ENCODE measurements at regions not wholly inside any gene's neighbourhood (a gene's known extent, or its start where the extent isn't known, plus 50 kb on each side); places are given as distances from the start of the nearest gene placed in this dataset.
"Not testable (repeated sequence)": the region's sequence is repeated elsewhere in the genome, so short reads cannot be mapped to it uniquely, and the experiment has no call there.

DNA sequence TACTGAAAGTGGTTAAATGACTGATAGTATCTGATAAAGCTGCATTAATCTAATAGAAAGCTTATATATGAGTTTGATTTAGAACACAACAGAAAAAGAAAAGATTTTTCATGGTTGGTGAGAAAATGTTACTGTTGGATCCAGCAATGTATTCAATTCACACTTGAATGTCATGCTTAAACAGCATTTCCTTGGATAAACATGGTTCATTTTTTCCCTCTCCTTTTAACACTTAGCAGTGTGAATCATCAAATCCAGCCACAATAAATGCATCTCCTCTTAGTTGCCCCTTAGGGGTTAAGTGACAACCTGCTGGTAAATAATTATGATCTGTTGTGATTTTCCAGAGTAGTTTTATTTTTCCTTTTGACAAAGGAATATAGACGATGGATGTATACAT is 74.9 kb upstream of the GRIP1 start:
- no peak for DNase-seq
- H3K79me2 ChIP-seq (ENCODE audit: insufficient read depth, low read length): no peaks in the 10 kb centered on the region

DNA sequence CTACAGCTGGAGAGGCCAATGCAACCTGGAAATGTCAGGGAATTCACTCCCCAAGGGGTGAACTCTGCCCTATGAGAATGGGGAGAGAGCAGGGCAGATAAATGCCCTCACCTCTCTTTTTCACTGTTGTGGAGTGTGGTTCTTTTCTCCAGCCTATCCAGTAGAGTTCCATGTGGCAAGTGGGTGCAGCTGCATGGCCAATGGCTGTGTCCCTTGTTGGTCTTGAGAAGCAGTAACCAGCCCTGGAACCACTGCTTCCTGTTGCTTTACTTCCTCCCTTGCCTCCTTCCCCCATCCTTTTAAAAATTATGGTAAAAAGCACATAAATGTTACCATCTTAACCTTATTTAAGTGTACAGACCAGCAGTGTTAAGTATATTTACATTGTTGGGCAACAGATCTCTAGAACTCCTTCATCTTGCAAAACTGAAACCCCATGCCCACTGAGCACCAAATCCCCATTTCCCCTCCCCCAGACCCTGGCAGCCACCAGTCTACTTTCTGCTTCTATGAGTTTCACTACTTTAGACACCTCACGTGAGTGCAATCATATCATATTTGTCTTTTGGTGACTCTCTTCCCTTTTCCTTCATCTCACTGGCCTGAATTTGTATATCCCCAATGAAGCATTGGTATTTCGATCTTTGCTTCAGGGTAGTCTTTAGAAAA is 77.0 kb upstream of the GRIP1 start:
- Histone ChIP-seq H3K9me3 (ENCODE audit: insufficient read depth, low read length, severe bottlenecking) (no peaks in the 10 kb centered on the region), H3K9ac (ENCODE audit: low read depth, low read length) (no peak overlapping the region), H3K79me2 (ENCODE audit: insufficient read depth, low read length) (no peaks in the 10 kb centered on the region), H3K4me2 (ENCODE audit: insufficient read depth, low read length) (no peak overlapping the region), H3K4me3 (ENCODE audit: low read depth in 1 of 2, low read length in 2 of 2) (no peak overlapping the region), H3K36me3 (ENCODE audit: insufficient read depth, low read length) (no peaks in the 10 kb centered on the region), H4K20me1 (ENCODE audit: insufficient read depth, low read length) (no peaks in the 10 kb centered on the region), H3K4me1 (ENCODE audit: insufficient read depth, low read length) (no peaks in the 10 kb centered on the region), H2AFZ (ENCODE audit: low read depth, low read length) (no peak overlapping the region; the same call in 1 of the 2 replicates), H3K27ac (ENCODE audit: low read length) (no peak overlapping the region), H3K27me3 (ENCODE audit: insufficient read depth, low read length, poor library complexity) (peaks cover 5% of the 10 kb centered on the region)
- ATAC-seq (ENCODE audit: insufficient read depth, low read depth): peak; percentile 50; the same call in 2 of the 3 replicates
- no peak for TF ChIP-seq EZH2 (IDR thresholded peaks at IDR 0.05; ENCODE audit: borderline replicate concordance, low read depth, low read length, severe bottlenecking)
- TF ChIP-seq, protein P1, sequence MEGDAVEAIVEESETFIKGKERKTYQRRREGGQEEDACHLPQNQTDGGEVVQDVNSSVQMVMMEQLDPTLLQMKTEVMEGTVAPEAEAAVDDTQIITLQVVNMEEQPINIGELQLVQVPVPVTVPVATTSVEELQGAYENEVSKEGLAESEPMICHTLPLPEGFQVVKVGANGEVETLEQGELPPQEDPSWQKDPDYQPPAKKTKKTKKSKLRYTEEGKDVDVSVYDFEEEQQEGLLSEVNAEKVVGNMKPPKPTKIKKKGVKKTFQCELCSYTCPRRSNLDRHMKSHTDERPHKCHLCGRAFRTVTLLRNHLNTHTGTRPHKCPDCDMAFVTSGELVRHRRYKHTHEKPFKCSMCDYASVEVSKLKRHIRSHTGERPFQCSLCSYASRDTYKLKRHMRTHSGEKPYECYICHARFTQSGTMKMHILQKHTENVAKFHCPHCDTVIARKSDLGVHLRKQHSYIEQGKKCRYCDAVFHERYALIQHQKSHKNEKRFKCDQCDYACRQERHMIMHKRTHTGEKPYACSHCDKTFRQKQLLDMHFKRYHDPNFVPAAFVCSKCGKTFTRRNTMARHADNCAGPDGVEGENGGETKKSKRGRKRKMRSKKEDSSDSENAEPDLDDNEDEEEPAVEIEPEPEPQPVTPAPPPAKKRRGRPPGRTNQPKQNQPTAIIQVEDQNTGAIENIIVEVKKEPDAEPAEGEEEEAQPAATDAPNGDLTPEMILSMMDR (IDR thresholded peaks at IDR 0.05; ENCODE audit: borderline replicate concordance, extremely low read depth, low read length, poor library complexity, severe bottlenecking): no peak
- DNase-seq: peak; percentile 15

More for the DNA sequence above, 74.9 kb upstream of the GRIP1 start:
- no peaks in the 10 kb centered on the region for H3K4me1 ChIP-seq (ENCODE audit: insufficient read depth, low read length)
- H2AFZ ChIP-seq (ENCODE audit: low read depth, low read length): no peak overlapping the region
- H4K20me1 ChIP-seq (ENCODE audit: insufficient read depth, low read length): no peaks in the 10 kb centered on the region
- H3K36me3 ChIP-seq (ENCODE audit: insufficient read depth, low read length): no peaks in the 10 kb centered on the region
- no peaks in the 10 kb centered on the region for H3K9me3 ChIP-seq (ENCODE audit: insufficient read depth, low read length, severe bottlenecking)
- H3K4me2 ChIP-seq (ENCODE audit: insufficient read depth, low read length): no peak overlapping the region
- no peak overlapping the region for H3K9ac ChIP-seq (ENCODE audit: low read depth, low read length)
- no peak overlapping the region for H3K27ac ChIP-seq (ENCODE audit: low read length)
- ATAC-seq (ENCODE audit: insufficient read depth, low read depth): no peak
- no peak overlapping the region for H3K4me3 ChIP-seq (ENCODE audit: low read depth in 1 of 2, low read length in 2 of 2)
- H3K27me3 ChIP-seq (ENCODE audit: insufficient read depth, low read length, poor library complexity): peaks cover 5% of the 10 kb centered on the region
- TF ChIP-seq EZH2 (IDR thresholded peaks at IDR 0.05; ENCODE audit: borderline replicate concordance, low read depth, low read length, severe bottlenecking): no peak
- TF ChIP-seq, protein P1 (IDR thresholded peaks at IDR 0.05; ENCODE audit: borderline replicate concordance, extremely low read depth, low read length, poor library complexity, severe bottlenecking): no peak

DNA sequence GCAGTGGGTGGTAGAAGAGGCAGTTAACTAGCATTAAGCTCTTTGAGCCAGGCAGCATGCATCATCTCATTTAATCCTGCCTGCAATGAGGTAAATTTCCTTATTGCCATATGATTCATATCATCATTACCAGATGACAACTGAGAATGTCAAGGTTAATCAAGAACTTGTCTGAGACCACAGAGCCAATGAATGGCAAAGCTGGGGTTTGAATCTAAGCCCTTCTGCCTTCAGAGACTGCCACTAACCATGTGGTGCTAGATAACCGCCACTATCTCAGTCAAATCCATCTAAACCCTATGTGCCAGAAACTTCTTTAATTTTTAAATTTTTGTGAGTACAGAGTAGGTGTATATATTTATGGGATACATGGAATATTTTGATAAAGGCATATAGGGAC is 77.8 kb upstream of the GRIP1 start:
- Histone ChIP-seq H3K79me2 (ENCODE audit: insufficient read depth, low read length) (no peaks in the 10 kb centered on the region), H4K20me1 (ENCODE audit: insufficient read depth, low read length) (no peaks in the 10 kb centered on the region), H2AFZ (ENCODE audit: low read depth, low read length) (no peak overlapping the region), H3K4me1 (ENCODE audit: insufficient read depth, low read length) (no peaks in the 10 kb centered on the region), H3K4me3 (ENCODE audit: low read depth in 1 of 2, low read length in 2 of 2) (no peak overlapping the region), H3K9ac (ENCODE audit: low read depth, low read length) (no peak overlapping the region), H3K36me3 (ENCODE audit: insufficient read depth, low read length) (no peaks in the 10 kb centered on the region), H3K9me3 (ENCODE audit: insufficient read depth, low read length, severe bottlenecking) (no peaks in the 10 kb centered on the region), H3K4me2 (ENCODE audit: insufficient read depth, low read length) (no peak overlapping the region), H3K27ac (ENCODE audit: low read length) (no peak overlapping the region), H3K27me3 (ENCODE audit: insufficient read depth, low read length, poor library complexity) (peaks cover 5% of the 10 kb centered on the region)
- DNase-seq (no peak), ATAC-seq (ENCODE audit: insufficient read depth, low read depth) (no peak)
- TF ChIP-seq, protein P1 (IDR thresholded peaks at IDR 0.05; ENCODE audit: borderline replicate concordance, extremely low read depth, low read length, poor library complexity, severe bottlenecking): no peak
- no peak for TF ChIP-seq EZH2 (IDR thresholded peaks at IDR 0.05; ENCODE audit: borderline replicate concordance, low read depth, low read length, severe bottlenecking)

DNA sequence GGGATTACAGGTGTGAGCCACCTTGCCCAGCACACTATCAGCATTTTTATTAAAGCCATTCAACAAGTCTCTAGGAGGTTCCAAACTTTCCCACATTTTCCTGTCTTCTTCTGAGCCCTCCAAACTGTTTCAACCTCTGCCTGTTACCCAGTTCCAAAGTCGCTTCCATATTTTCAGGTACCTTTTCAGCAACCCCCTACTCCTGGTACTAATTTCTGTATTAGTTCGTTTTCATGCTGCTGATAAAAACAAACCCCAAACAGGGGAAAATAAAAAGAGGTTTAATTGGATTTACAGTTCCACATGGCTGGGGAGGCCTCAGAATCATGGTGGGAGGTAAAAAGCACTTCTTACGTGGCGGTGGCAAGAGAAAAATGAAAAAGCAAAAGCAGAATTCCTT is 81.2 kb upstream of the GRIP1 start:
- H3K4me3 ChIP-seq (ENCODE audit: low read depth in 1 of 2, low read length in 2 of 2); H3K9me3 ChIP-seq (ENCODE audit: insufficient read depth, low read length, severe bottlenecking); H2AFZ ChIP-seq (ENCODE audit: low read depth, low read length); H3K4me1 ChIP-seq (ENCODE audit: insufficient read depth, low read length); ATAC-seq (ENCODE audit: insufficient read depth, low read depth); H3K4me2 ChIP-seq (ENCODE audit: insufficient read depth, low read length); H3K27me3 ChIP-seq (ENCODE audit: insufficient read depth, low read length, poor library complexity); H4K20me1 ChIP-seq (ENCODE audit: insufficient read depth, low read length); H3K79me2 ChIP-seq (ENCODE audit: insufficient read depth, low read length); H3K36me3 ChIP-seq (ENCODE audit: insufficient read depth, low read length); H3K9ac ChIP-seq (ENCODE audit: low read depth, low read length); H3K27ac ChIP-seq (ENCODE audit: low read length); DNase-seq: not testable (repeated sequence)
